ENCODE measurements at regions not wholly inside any gene's neighbourhood (a gene's known extent, or its start where the extent isn't known, plus 50 kb on each side); places are given as distances from the start of the nearest gene placed in this dataset.

DNA sequence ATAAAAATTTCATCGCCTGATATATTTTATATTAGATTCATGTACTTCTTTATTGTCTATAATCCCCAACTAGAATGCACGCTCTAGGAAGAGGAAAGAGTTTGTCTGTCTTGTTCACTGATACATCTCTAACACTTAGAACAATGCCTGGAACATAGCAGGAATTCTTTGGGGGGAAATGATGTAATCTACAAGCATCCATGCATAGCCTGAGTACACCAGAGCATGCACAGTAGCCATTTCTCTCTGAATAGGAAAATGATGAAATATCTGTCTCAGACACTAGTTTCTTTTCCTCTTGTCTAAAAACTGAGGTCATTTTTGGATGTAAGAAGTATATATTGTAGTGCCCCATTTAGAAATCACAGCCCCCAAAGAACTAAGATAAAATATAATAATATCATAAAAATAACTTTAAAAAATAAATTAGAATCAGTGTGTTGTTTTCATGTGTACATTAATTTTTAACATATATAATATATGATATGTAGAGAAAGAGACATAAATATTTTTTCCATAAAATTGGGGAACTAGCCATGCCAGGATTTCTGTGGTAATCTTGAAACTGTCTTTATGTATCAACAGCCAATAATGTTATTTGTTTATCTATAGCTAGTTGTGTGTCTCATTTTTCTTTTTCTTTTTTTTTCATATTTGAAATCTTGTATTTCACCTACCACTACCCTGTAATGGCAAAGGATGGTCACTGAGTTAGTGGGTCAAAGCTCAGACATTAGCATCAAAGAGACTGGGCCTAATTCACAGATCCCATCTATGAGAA lies 155.6 kb upstream of the TMCC3 start:
- H3K4me3 ChIP-seq (ENCODE audit: low read length in 3 of 3) = no peak overlapping the region
- no peaks in the 10 kb centered on the region for H3K36me3 ChIP-seq (ENCODE audit: control insufficient read depth in 3 of 3, insufficient read depth in 3 of 3, low read length in 3 of 3)
- H3K4me1 ChIP-seq (ENCODE audit: control insufficient read depth in 3 of 3, insufficient read depth in 3 of 3, low read length in 3 of 3) = no peaks in the 10 kb centered on the region
- no peak overlapping the region for H3K27ac ChIP-seq (ENCODE audit: low read depth, low read length)
- H3K27me3 ChIP-seq (ENCODE audit: control insufficient read depth in 3 of 3, insufficient read depth in 3 of 3, low read length in 3 of 3) = no peaks in the 10 kb centered on the region
- H3K9ac ChIP-seq (ENCODE audit: low read depth in 1 of 3, low read length in 3 of 3) = no peak overlapping the region
- H3K9me3 ChIP-seq (ENCODE audit: control insufficient read depth in 3 of 3, low read length in 3 of 3) = no peaks in the 10 kb centered on the region

DNA sequence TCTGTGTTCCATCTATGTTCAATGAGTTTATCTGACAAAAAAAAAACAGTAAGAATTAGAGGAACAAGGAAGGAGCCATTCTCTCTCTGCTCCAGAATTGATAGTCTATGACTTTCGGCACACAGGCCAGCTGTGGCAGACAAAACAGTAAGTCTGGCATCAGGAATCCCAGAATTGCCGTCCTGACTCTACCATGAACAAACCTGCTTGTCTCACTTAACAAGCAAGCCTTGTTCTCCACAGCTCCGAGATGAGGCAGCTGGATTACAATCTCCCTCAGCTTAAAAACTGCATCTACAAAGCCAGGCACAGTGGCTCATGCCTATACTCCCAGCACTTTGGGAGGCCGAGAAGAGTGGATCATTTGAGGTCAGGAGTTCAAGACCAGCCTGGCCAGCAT lies 153.6 kb upstream of the TMCC3 start:
- Histone ChIP-seq H3K4me1 (ENCODE audit: control insufficient read depth in 3 of 3, insufficient read depth in 3 of 3, low read length in 3 of 3) (no peaks in the 10 kb centered on the region), H3K4me3 (ENCODE audit: low read length in 3 of 3) (no peak overlapping the region), H3K27ac (ENCODE audit: low read depth, low read length) (no peak overlapping the region), H3K27me3 (ENCODE audit: control insufficient read depth in 3 of 3, insufficient read depth in 3 of 3, low read length in 3 of 3) (no peaks in the 10 kb centered on the region), H3K9me3 (ENCODE audit: control insufficient read depth in 3 of 3, low read length in 3 of 3) (no peaks in the 10 kb centered on the region), H3K36me3 (ENCODE audit: control insufficient read depth in 3 of 3, insufficient read depth in 3 of 3, low read length in 3 of 3) (no peaks in the 10 kb centered on the region), H3K9ac (ENCODE audit: low read depth in 1 of 3, low read length in 3 of 3) (no peak overlapping the region)

DNA sequence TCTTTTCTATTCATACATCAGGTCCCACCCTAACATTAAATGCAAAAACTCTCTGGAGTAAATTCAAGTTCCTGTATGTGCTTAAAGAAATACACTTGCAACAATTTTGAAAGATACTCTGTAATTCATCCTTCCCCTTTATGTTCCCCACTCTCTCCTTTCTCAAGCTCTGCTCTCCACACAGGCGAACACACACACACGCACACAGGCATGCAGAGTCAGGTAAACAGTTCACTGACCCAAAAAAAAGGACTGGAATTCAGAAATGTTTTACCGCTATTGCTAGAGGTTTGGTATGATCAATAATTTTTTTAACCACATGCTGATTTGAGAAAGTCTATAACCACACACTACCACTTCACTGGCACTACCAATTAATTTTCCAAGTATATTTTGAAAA lies 152.4 kb upstream of the TMCC3 start:
- Histone ChIP-seq H3K27ac (ENCODE audit: low read depth, low read length) (no peak overlapping the region), H3K4me3 (ENCODE audit: low read length in 3 of 3) (no peak overlapping the region), H3K9ac (ENCODE audit: low read depth in 1 of 3, low read length in 3 of 3) (no peak overlapping the region), H3K27me3 (ENCODE audit: control insufficient read depth in 3 of 3, insufficient read depth in 3 of 3, low read length in 3 of 3) (no peaks in the 10 kb centered on the region), H3K9me3 (ENCODE audit: control insufficient read depth in 3 of 3, low read length in 3 of 3) (no peaks in the 10 kb centered on the region), H3K4me1 (ENCODE audit: control insufficient read depth in 3 of 3, insufficient read depth in 3 of 3, low read length in 3 of 3) (no peaks in the 10 kb centered on the region), H3K36me3 (ENCODE audit: control insufficient read depth in 3 of 3, insufficient read depth in 3 of 3, low read length in 3 of 3) (no peaks in the 10 kb centered on the region)

DNA sequence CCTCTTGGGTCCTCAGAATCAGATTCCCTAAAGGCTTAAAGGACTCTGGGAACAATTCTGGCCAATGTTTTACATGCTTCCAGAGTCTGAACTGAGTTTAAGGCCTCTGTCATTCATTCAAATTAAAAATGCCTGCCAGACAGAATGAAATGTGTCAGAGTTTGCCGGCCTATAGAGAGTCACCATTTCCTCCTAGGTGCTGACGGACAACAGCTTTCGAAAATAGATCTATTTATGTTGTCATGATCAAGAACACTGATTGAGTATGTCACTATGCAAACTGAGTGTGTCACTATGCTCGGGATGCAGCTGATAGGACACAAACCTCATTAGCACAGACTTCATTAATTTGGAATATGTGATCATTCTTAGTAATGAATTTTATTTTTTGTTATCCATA lies 151.4 kb upstream of the TMCC3 start:
- Histone ChIP-seq H3K27me3 (ENCODE audit: control insufficient read depth in 3 of 3, insufficient read depth in 3 of 3, low read length in 3 of 3) (no peaks in the 10 kb centered on the region), H3K4me3 (ENCODE audit: low read length in 3 of 3) (no peak overlapping the region), H3K36me3 (ENCODE audit: control insufficient read depth in 3 of 3, insufficient read depth in 3 of 3, low read length in 3 of 3) (no peaks in the 10 kb centered on the region), H3K27ac (ENCODE audit: low read depth, low read length) (no peak overlapping the region), H3K4me1 (ENCODE audit: control insufficient read depth in 3 of 3, insufficient read depth in 3 of 3, low read length in 3 of 3) (no peaks in the 10 kb centered on the region), H3K9me3 (ENCODE audit: control insufficient read depth in 3 of 3, low read length in 3 of 3) (no peaks in the 10 kb centered on the region), H3K9ac (ENCODE audit: low read depth in 1 of 3, low read length in 3 of 3) (no peak overlapping the region)

DNA sequence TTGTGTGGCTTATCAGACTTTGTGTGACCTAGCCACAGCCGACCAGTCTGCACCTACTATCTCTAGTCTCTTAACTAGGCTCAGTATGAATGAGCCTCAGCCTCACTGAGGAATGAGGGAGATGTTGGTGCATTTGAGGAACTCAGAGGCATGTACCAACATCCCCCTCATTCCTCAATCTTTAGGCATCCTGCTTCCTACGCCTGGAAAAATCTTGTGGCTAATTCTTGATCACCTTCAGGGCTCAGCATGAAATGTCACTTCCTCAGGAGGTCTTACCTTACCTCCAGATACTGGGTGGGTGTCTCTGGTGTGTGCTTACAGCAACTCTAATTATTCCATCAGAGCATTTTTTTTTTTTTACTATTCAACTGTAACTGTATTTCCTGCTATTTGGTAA lies 148.8 kb upstream of the TMCC3 start:
- no peak overlapping the region for H3K4me3 ChIP-seq (ENCODE audit: low read length in 3 of 3)
- no peak overlapping the region for H3K27ac ChIP-seq (ENCODE audit: low read depth, low read length)
- no peaks in the 10 kb centered on the region for H3K4me1 ChIP-seq (ENCODE audit: control insufficient read depth in 3 of 3, insufficient read depth in 3 of 3, low read length in 3 of 3)
- no peaks in the 10 kb centered on the region for H3K36me3 ChIP-seq (ENCODE audit: control insufficient read depth in 3 of 3, insufficient read depth in 3 of 3, low read length in 3 of 3)
- H3K27me3 ChIP-seq (ENCODE audit: control insufficient read depth in 3 of 3, insufficient read depth in 3 of 3, low read length in 3 of 3) = no peaks in the 10 kb centered on the region
- H3K9me3 ChIP-seq (ENCODE audit: control insufficient read depth in 3 of 3, low read length in 3 of 3) = no peaks in the 10 kb centered on the region
- H3K9ac ChIP-seq (ENCODE audit: low read depth in 1 of 3, low read length in 3 of 3) = no peak overlapping the region

DNA sequence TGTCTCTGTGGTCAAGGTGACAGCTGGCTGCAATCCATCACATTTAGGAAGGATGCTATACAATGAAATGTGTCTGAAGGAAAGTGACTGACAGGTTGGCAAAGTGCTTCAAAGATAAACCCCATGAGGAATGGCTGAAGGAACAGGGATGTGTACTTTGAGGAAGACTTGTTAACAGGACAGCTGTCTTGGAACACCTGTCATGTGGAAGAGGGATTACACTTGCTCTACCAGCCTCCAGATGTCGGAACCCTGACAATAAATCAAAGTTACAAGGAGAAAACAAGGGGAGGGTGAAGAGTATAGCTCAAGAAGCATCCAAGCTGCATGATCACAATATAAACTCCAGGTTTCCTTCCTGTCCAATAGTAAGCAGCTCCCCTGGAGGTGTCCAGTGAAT lies 147.8 kb upstream of the TMCC3 start:
- no peak overlapping the region for H3K4me3 ChIP-seq (ENCODE audit: low read length in 3 of 3)
- no peak overlapping the region for H3K27ac ChIP-seq (ENCODE audit: low read depth, low read length)
- no peaks in the 10 kb centered on the region for H3K4me1 ChIP-seq (ENCODE audit: control insufficient read depth in 3 of 3, insufficient read depth in 3 of 3, low read length in 3 of 3)
- H3K9ac ChIP-seq (ENCODE audit: low read depth in 1 of 3, low read length in 3 of 3) = no peak overlapping the region
- H3K36me3 ChIP-seq (ENCODE audit: control insufficient read depth in 3 of 3, insufficient read depth in 3 of 3, low read length in 3 of 3) = no peaks in the 10 kb centered on the region
- H3K27me3 ChIP-seq (ENCODE audit: control insufficient read depth in 3 of 3, insufficient read depth in 3 of 3, low read length in 3 of 3) = no peaks in the 10 kb centered on the region
- H3K9me3 ChIP-seq (ENCODE audit: control insufficient read depth in 3 of 3, low read length in 3 of 3) = no peaks in the 10 kb centered on the region

DNA sequence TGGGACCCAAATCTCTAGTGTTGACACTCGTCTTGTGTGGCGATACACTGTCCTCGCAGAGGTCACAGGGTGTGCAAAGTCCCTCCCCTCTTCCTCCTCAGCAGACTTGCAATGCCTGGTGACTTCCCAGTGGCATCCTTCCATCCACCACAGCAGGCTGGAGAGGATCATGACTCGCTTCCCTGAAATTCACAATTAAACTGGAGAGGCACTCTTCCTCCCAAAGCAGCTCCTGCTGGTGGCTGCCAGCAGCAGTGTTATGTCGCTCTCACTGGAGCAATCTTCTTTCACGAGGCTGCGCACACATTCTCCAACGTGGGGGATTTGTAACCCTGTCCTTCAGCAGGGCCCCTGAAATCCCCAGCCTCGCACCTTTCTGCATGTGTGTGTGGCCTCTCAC lies 145.2 kb upstream of the TMCC3 start:
- peaks cover 0 to 3% (median 0%) of the 10 kb centered on the region in 3 donors for H3K27me3 ChIP-seq (ENCODE audit: control insufficient read depth in 3 of 3, insufficient read depth in 3 of 3, low read length in 3 of 3)
- no peaks in the 10 kb centered on the region for H3K9me3 ChIP-seq (ENCODE audit: control insufficient read depth in 3 of 3, low read length in 3 of 3)
- H3K9ac ChIP-seq (ENCODE audit: low read depth in 1 of 3, low read length in 3 of 3) = no peak overlapping the region
- no peak overlapping the region for H3K4me3 ChIP-seq (ENCODE audit: low read length in 3 of 3)
- H3K4me1 ChIP-seq (ENCODE audit: control insufficient read depth in 3 of 3, insufficient read depth in 3 of 3, low read length in 3 of 3) = no peaks in the 10 kb centered on the region
- no peaks in the 10 kb centered on the region for H3K36me3 ChIP-seq (ENCODE audit: control insufficient read depth in 3 of 3, insufficient read depth in 3 of 3, low read length in 3 of 3)
- H3K27ac ChIP-seq (ENCODE audit: low read depth, low read length) = no peak overlapping the region

DNA sequence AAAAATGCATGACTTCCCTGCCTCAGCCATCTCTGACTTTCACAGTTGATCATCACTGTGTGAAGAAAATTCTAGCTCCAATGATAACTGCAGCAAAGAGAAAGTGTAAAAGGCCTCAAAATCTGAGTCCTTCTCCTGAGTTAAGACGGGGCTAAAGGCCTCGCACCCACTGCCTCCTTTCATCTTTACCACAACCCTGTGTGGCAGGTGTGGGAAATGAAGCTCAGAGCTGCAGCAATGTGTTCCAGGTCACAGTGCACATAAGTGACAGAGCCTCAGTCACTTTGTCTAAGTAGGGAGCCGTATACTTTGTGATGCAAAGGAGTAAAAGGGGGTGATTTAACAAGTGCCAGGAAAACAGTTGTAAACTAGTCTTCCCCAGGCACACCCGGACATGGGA lies 144.7 kb upstream of the TMCC3 start:
- no peak overlapping the region for H3K27ac ChIP-seq (ENCODE audit: low read depth, low read length)
- no peaks in the 10 kb centered on the region for H3K4me1 ChIP-seq (ENCODE audit: control insufficient read depth in 3 of 3, insufficient read depth in 3 of 3, low read length in 3 of 3)

DNA sequence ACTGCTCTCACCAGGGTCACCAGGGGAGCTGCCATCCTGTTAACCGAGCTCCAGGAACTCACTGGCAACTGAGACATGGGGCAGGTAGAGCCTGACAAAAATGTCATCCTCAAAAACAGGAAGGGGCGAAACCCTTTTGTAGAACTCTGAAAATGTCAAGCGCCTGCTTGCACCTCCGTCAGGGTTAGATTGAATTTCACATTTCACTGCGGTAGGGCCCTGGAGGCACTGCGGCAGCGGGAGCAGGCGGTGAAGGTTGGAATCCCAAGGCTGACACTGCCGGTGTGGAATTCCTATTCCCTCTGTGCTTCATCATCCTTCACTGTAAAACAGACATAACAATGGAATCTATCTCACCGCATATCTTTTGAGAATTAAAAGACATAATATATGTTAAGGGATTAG lies 142.8 kb upstream of the TMCC3 start:
- H3K4me3 ChIP-seq (ENCODE audit: low read length in 3 of 3) = no peak overlapping the region
- H3K27me3 ChIP-seq (ENCODE audit: control insufficient read depth in 3 of 3, insufficient read depth in 3 of 3, low read length in 3 of 3) = peaks cover 0 to 3% (median 0%) of the 10 kb centered on the region in 3 donors
- H3K9ac ChIP-seq (ENCODE audit: low read depth in 1 of 3, low read length in 3 of 3) = no peak overlapping the region
- no peaks in the 10 kb centered on the region for H3K4me1 ChIP-seq (ENCODE audit: control insufficient read depth in 3 of 3, insufficient read depth in 3 of 3, low read length in 3 of 3)
- no peak overlapping the region for H3K27ac ChIP-seq (ENCODE audit: low read depth, low read length)
- H3K36me3 ChIP-seq (ENCODE audit: control insufficient read depth in 3 of 3, insufficient read depth in 3 of 3, low read length in 3 of 3) = no peaks in the 10 kb centered on the region
- H3K9me3 ChIP-seq (ENCODE audit: control insufficient read depth in 3 of 3, low read length in 3 of 3) = no peaks in the 10 kb centered on the region

More for the DNA sequence above, 144.7 kb upstream of the TMCC3 start:
- H3K27me3 ChIP-seq (ENCODE audit: control insufficient read depth in 3 of 3, insufficient read depth in 3 of 3, low read length in 3 of 3) = peaks cover 0 to 3% (median 0%) of the 10 kb centered on the region in 3 donors
- no peak overlapping the region for H3K4me3 ChIP-seq (ENCODE audit: low read length in 3 of 3)
- H3K9me3 ChIP-seq (ENCODE audit: control insufficient read depth in 3 of 3, low read length in 3 of 3) = no peaks in the 10 kb centered on the region
- H3K36me3 ChIP-seq (ENCODE audit: control insufficient read depth in 3 of 3, insufficient read depth in 3 of 3, low read length in 3 of 3) = no peaks in the 10 kb centered on the region
- H3K9ac ChIP-seq (ENCODE audit: low read depth in 1 of 3, low read length in 3 of 3) = no peak overlapping the region

DNA sequence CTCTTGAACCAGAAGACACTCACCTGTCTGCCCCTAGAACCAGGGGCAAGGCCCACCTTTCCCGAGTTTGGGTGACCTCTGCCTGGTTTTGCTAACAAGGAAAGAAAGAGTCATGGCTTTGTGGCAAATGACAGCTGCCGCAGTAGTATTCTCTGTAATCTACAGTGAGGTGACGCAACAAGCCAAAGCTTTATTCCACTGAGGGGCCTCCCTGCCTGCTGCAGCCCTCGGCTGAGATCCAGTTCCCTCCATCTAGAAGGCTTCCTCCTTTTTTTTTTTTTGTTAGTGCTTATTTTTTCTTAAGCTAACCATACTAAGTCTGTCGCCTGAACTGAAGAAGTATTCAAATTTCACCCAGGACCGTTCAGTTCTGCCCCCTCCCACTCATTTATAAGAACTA lies 142.3 kb upstream of the TMCC3 start:
- no peak overlapping the region for H3K4me3 ChIP-seq (ENCODE audit: low read length in 3 of 3)
- peaks cover 0 to 3% (median 0%) of the 10 kb centered on the region in 3 donors for H3K27me3 ChIP-seq (ENCODE audit: control insufficient read depth in 3 of 3, insufficient read depth in 3 of 3, low read length in 3 of 3)
- no peaks in the 10 kb centered on the region for H3K4me1 ChIP-seq (ENCODE audit: control insufficient read depth in 3 of 3, insufficient read depth in 3 of 3, low read length in 3 of 3)
- H3K27ac ChIP-seq (ENCODE audit: low read depth, low read length) = no peak overlapping the region
- no peaks in the 10 kb centered on the region for H3K36me3 ChIP-seq (ENCODE audit: control insufficient read depth in 3 of 3, insufficient read depth in 3 of 3, low read length in 3 of 3)
- no peaks in the 10 kb centered on the region for H3K9me3 ChIP-seq (ENCODE audit: control insufficient read depth in 3 of 3, low read length in 3 of 3)
- H3K9ac ChIP-seq (ENCODE audit: low read depth in 1 of 3, low read length in 3 of 3) = no peak overlapping the region

Measured in skeletal muscle tissue (tissue), 3 donors.